Sigmoid colon (tissue), 4 donors: ENCODE measurements at regions not wholly inside any gene's neighbourhood (a gene's known extent, or its start where the extent isn't known, plus 50 kb on each side); places are given as distances from the start of the nearest gene placed in this dataset.

Source experiments
- CTCF ChIP-seq, 4 experiments: fragments of 450-650 bp in 3 of 4; fragments of 200-600 bp in 1 of 4; IDR thresholded peaks; one replicate each; pipeline ENCODE4 v1.5.1; 2016 to 2019; ENCODE audit warnings: antibody characterized with exemption in 4 of 4, mild to moderate bottlenecking in 3 of 4, moderate library complexity in 2 of 4
- EP300 ChIP-seq, 4 donors: sonication (generic); formaldehyde crosslinking; IDR thresholded peaks; one replicate each; pipeline ENCODE4 v1.6.1; 2017; ENCODE audit warnings: antibody characterized with exemption in 4 of 4
- POLR2A ChIP-seq, 2 donors: fragments of 450-650 bp; IDR thresholded peaks; one replicate each; pipeline ENCODE4 v1.6.1; 2016; ENCODE audit warnings: antibody characterized with exemption in 2 of 2, mild to moderate bottlenecking in 2 of 2, moderate library complexity in 2 of 2
- POLR2AphosphoS5 ChIP-seq, 4 donors: sonication (generic); formaldehyde crosslinking; IDR thresholded peaks; one replicate each; pipeline ENCODE4 v1.6.1; 2017; ENCODE audit warnings: antibody characterized with exemption in 4 of 4

GRCh38 chr2:65522922-65523321, 90.5 kb upstream of the SPRED2 start:
- no peak for TF ChIP-seq CTCF (IDR thresholded peaks at IDR 0.05)
- TF ChIP-seq POLR2A (IDR thresholded peaks at IDR 0.05): no peak
- TF ChIP-seq POLR2AphosphoS5 (IDR thresholded peaks at IDR 0.05): no peak
- no peak for TF ChIP-seq EP300 (IDR thresholded peaks at IDR 0.05)
